ENCODE measurements at regions not wholly inside any gene's neighbourhood (a gene's known extent, or its start where the extent isn't known, plus 50 kb on each side); places are given as distances from the start of the nearest gene placed in this dataset.

GRCh38 chr14:95437715-95438114, 78.7 kb downstream of the SYNE3 start:
- H3K4me3 ChIP-seq (ENCODE audit: control insufficient read depth, low read depth, low read length), result no peak overlapping the region
- no peak for TF ChIP-seq CTCF (conservative IDR thresholded peaks at IDR 0.05; ENCODE audit: control insufficient read depth, insufficient read depth, low read depth, low read length)
- no peak for DNase-seq (ENCODE audit: low read depth)

GRCh38 chr14:95436354-95436753, 80.1 kb downstream of the SYNE3 start:
- no peak for TF ChIP-seq CTCF (conservative IDR thresholded peaks at IDR 0.05; ENCODE audit: control insufficient read depth, insufficient read depth, low read depth, low read length)
- no peak for DNase-seq (ENCODE audit: low read depth)
- no peak overlapping the region for H3K4me3 ChIP-seq (ENCODE audit: control insufficient read depth, low read depth, low read length)

- no peak overlapping the region for H3K4me3 ChIP-seq (ENCODE audit: control insufficient read depth, low read depth, low read length)
- no peak for TF ChIP-seq CTCF (conservative IDR thresholded peaks at IDR 0.05; ENCODE audit: control insufficient read depth, insufficient read depth, low read depth, low read length)
- no peak for DNase-seq (ENCODE audit: low read depth)
Observed at GRCh38 chr14:95434121-95434520, 82.3 kb downstream of the SYNE3 start.

GRCh38 chr14:95433094-95433478, 83.4 kb downstream of the SYNE3 start:
- H3K4me3 ChIP-seq (ENCODE audit: control insufficient read depth, low read depth, low read length), result no peak overlapping the region
- no peak for TF ChIP-seq CTCF (conservative IDR thresholded peaks at IDR 0.05; ENCODE audit: control insufficient read depth, insufficient read depth, low read depth, low read length)
- no peak for DNase-seq (ENCODE audit: low read depth)

GRCh38 chr14:95432144-95433093, 84.0 kb downstream of the SYNE3 start:
- peak; percentile 25 for DNase-seq (ENCODE audit: low read depth)
- peak; percentile 66 for TF ChIP-seq CTCF (conservative IDR thresholded peaks at IDR 0.05; ENCODE audit: control insufficient read depth, insufficient read depth, low read depth, low read length)
- H3K4me3 ChIP-seq (ENCODE audit: control insufficient read depth, low read depth, low read length), result no peak overlapping the region

GRCh38 chr14:95431199-95432143, 85.0 kb downstream of the SYNE3 start:
- peak; percentile 71 for DNase-seq (ENCODE audit: low read depth)
- peak; percentile 58 for TF ChIP-seq CTCF (conservative IDR thresholded peaks at IDR 0.05; ENCODE audit: control insufficient read depth, insufficient read depth, low read depth, low read length)
- no peak overlapping the region for H3K4me3 ChIP-seq (ENCODE audit: control insufficient read depth, low read depth, low read length)
